ENCODE measurements at regions not wholly inside any gene's neighbourhood (a gene's known extent, or its start where the extent isn't known, plus 50 kb on each side); places are given as distances from the start of the nearest gene placed in this dataset.

DNA sequence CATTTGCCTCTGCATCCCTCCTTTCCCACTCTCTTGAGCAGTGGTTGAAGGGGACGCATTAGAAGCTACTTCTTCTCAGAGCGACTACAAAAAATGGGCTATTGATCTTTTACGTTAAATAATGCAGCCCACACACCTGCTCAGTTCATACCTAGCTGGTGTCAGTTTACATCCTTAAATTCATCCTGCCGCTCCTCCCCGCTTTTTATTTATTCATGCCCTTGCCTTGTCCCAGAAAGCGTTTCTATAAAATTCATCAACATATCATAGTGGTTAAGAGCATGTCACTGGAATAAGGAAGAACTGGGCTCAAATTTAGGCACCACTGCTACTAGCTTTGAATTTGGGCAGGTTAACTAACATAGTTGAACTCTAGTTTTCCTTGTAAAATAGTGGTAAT is 66.0 kb upstream of the TINAGL1 start:
- ChIA-PET POLR2A (no interaction called here), CTCF (ENCODE audit: unreplicated experiment) (no interaction called here)
- Histone ChIP-seq H3K4me3 (ENCODE audit: low read depth, low read length, poor library complexity, severe bottlenecking) (no peak overlapping the region), H3K9me2 (ENCODE audit: insufficient read depth, low read length) (no peaks in the 10 kb centered on the region), H3K4me1 (ENCODE audit: insufficient read depth, low read length, poor library complexity, severe bottlenecking) (no peaks in the 10 kb centered on the region), H2AFZ (ENCODE audit: low read length) (no peak overlapping the region), H3K79me2 (ENCODE audit: insufficient read depth, low read depth, low read length) (no peaks in the 10 kb centered on the region), H3K4me2 (ENCODE audit: low read length) (no peak overlapping the region), H4K20me1 (ENCODE audit: insufficient read depth, low read length) (no peaks in the 10 kb centered on the region), H3K9me3 (ENCODE audit: low read length) (no peaks in the 10 kb centered on the region; the same call in 1 of the 2 replicates), H3K36me3 (ENCODE audit: insufficient read depth, low read length) (no peaks in the 10 kb centered on the region), H3K27ac (ENCODE audit: low read depth, low read length, poor library complexity, severe bottlenecking) (no peak overlapping the region)
- TF ChIP-seq EZH2phosphoT487 (IDR thresholded peaks at IDR 0.05; ENCODE audit: borderline replicate concordance, low read depth, low read length): no peak
- TF ChIP-seq, protein P1, sequence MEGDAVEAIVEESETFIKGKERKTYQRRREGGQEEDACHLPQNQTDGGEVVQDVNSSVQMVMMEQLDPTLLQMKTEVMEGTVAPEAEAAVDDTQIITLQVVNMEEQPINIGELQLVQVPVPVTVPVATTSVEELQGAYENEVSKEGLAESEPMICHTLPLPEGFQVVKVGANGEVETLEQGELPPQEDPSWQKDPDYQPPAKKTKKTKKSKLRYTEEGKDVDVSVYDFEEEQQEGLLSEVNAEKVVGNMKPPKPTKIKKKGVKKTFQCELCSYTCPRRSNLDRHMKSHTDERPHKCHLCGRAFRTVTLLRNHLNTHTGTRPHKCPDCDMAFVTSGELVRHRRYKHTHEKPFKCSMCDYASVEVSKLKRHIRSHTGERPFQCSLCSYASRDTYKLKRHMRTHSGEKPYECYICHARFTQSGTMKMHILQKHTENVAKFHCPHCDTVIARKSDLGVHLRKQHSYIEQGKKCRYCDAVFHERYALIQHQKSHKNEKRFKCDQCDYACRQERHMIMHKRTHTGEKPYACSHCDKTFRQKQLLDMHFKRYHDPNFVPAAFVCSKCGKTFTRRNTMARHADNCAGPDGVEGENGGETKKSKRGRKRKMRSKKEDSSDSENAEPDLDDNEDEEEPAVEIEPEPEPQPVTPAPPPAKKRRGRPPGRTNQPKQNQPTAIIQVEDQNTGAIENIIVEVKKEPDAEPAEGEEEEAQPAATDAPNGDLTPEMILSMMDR (conservative IDR thresholded peaks at IDR 0.05; ENCODE audit: low read length): no peak
- intact Hi-C loops (cut with micrococcal nuclease; ENCODE audit: unreplicated experiment): no loop called here
- DNase-seq (ENCODE audit: low spot score): no peak
- no TSS peak for BruUV-seq (replicated peaks)

DNA sequence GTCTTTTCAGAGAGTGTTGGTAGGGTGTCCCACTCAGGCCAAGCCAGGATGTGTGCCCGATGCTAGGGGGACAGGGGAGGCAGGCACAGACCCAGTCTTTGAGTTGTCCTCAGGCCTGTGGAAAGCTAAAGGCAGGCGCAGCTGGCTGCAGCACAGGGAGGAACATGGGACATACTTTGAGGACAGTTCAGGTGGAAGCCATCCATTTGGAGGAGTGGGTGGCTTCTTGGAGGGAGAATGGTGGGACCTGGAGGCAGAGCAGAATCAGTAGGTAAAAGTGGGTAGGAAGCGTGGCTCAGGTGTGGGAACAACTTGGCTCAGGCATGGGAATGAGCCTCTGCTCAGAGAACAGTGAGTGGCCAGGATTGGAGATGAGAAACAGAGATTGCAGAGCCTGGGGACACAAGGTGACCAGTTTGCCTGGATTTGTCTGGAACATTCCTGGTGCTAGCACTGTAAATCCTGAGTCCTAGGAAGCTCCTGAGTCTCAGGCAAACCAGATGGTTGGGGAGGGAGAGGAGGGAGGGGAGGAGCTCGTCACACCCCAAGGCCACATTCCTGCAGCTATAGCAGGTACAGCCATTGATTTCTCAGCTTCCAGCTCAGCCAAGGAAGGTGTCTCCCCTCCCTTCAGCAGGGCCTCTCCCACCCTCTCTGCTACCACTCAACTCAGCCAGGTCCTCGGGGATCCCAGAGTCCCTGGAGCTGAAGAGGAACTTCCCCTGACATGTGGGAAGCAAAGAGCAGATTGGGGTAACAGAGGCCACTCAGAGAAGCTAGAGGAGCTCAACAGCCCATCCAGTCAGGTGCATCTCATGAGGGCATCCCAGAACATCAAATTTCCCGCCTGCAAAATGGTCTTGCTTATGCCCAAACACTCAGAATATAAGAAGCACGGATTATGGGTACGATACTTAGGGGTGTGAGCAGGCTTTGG is 65.2 kb upstream of the TINAGL1 start:
- H4K20me1 ChIP-seq (ENCODE audit: insufficient read depth, low read length): no peaks in the 10 kb centered on the region
- no peak for DNase-seq (ENCODE audit: low spot score)
- CTCF ChIA-PET (ENCODE audit: unreplicated experiment): no interaction called here
- TF ChIP-seq EZH2phosphoT487 (IDR thresholded peaks at IDR 0.05; ENCODE audit: borderline replicate concordance, low read depth, low read length): no peak
- TF ChIP-seq, protein P1 (conservative IDR thresholded peaks at IDR 0.05; ENCODE audit: low read length): no peak
- no peaks in the 10 kb centered on the region for H3K36me3 ChIP-seq (ENCODE audit: insufficient read depth, low read length)
- H3K79me2 ChIP-seq (ENCODE audit: insufficient read depth, low read depth, low read length): no peaks in the 10 kb centered on the region
- no peaks in the 10 kb centered on the region; the same call in 1 of the 2 replicates for H3K9me3 ChIP-seq (ENCODE audit: low read length)
- no peaks in the 10 kb centered on the region for H3K9me2 ChIP-seq (ENCODE audit: insufficient read depth, low read length)
- BruUV-seq (replicated peaks): no TSS peak
- no peak overlapping the region for H3K4me2 ChIP-seq (ENCODE audit: low read length)
- no peaks in the 10 kb centered on the region for H3K4me1 ChIP-seq (ENCODE audit: insufficient read depth, low read length, poor library complexity, severe bottlenecking)
- H3K4me3 ChIP-seq (ENCODE audit: low read depth, low read length, poor library complexity, severe bottlenecking): no peak overlapping the region
- intact Hi-C loops (cut with micrococcal nuclease; ENCODE audit: unreplicated experiment): no loop called here
- H3K27ac ChIP-seq (ENCODE audit: low read depth, low read length, poor library complexity, severe bottlenecking): no peak overlapping the region
- POLR2A ChIA-PET: no interaction called here
- H2AFZ ChIP-seq (ENCODE audit: low read length): no peak overlapping the region

Measured in OCI-LY7 (cell line).